PC-3 (cell line): ENCODE measurements at regions not wholly inside any gene's neighbourhood (a gene's known extent, or its start where the extent isn't known, plus 50 kb on each side); places are given as distances from the start of the nearest gene placed in this dataset.

Experiments used
- ATAC-seq: fragments of 200-7000 bp; cut with Tn5 transposase; 2 replicates; pipeline ENCODE4 v1.9.1; 2020; ENCODE audit warnings: mild to moderate bottlenecking, moderate library complexity
- BruUV-seq: library from RNA; stranded (reverse); fragments of 400-500 nt; replicated peaks from 2 replicates; lab custom pipeline; 2021; lab: Mats Ljungman, UMichigan
- CTCF ChIA-PET: fragments of 300-600 bp; sonication (Branson Sonifier 250); formaldehyde crosslinking; loops from one replicate; lab custom pipeline; 2022; ENCODE audit warnings: antibody characterized with exemption; lab: Charles Lee
- POLR2A ChIA-PET: fragments of 300-600 bp; sonication (Branson Sonifier 250); formaldehyde crosslinking; loops from one replicate; lab custom pipeline; 2022; ENCODE audit warnings: antibody characterized with exemption; ENCODE audit not compliant: unreplicated experiment; lab: Charles Lee
- DNase-seq: peaks from one replicate; pipeline ENCODE4 v3.0.0-alpha.2; 2015
- H2AFZ ChIP-seq: fragments of 300-600 bp; sonication (generic); 2 replicates; pipeline ENCODE4 v1.6.0; 2016; ENCODE audit warnings: antibody characterized with exemption, low read length
- H3F3A ChIP-seq: fragments of 300-600 bp; sonication (generic); one replicate; pipeline ENCODE4 v1.6.0; 2017; ENCODE audit warnings: antibody characterized with exemption, low read length, control low read depth, mild to moderate bottlenecking; ENCODE audit not compliant: unreplicated experiment
- H3K27ac ChIP-seq: fragments of 300-600 bp; sonication (generic); 2 replicates; pipeline ENCODE4 v1.5.1; 2016; ENCODE audit warnings: mild to moderate bottlenecking, low read length
- H3K27me3 ChIP-seq: fragments of 300-600 bp; sonication (generic); 2 replicates; pipeline ENCODE4 v1.6.1; 2016; ENCODE audit warnings: low read length, mixed read lengths
- H3K36me3 ChIP-seq: fragments of 300-600 bp; sonication (generic); 2 replicates; pipeline ENCODE4 v1.6.1; 2016; ENCODE audit warnings: low read depth, mixed run types, low read length, mixed read lengths
- H3K4me1 ChIP-seq: fragments of 300-600 bp; sonication (generic); 2 replicates; pipeline ENCODE4 v1.5.1; 2016; ENCODE audit warnings: low read length; ENCODE audit not compliant: insufficient read depth
- H3K4me2 ChIP-seq: fragments of 300-600 bp; sonication (generic); 2 replicates; pipeline ENCODE4 v1.6.0; 2016; ENCODE audit warnings: low read length
- H3K4me3 ChIP-seq: fragments of 300-600 bp; sonication (generic); 2 replicates; pipeline ENCODE4 v1.5.1; 2016; ENCODE audit warnings: mild to moderate bottlenecking, low read length, mixed read lengths
- H3K79me2 ChIP-seq: fragments of 300-600 bp; sonication (generic); 2 replicates; pipeline ENCODE4 v1.6.1; 2017; ENCODE audit warnings: low read length, mixed read lengths
- H3K9ac ChIP-seq: fragments of 300-600 bp; sonication (generic); 2 replicates; pipeline ENCODE4 v1.6.0; 2016; ENCODE audit warnings: mild to moderate bottlenecking, low read length
- H3K9me2 ChIP-seq: fragments of 300-600 bp; sonication (generic); replicated peaks from 2 replicates; pipeline ENCODE4 v1.6.1; 2016; ENCODE audit warnings: mixed run types, low read length, mixed read lengths
- H3K9me3 ChIP-seq: fragments of 300-600 bp; sonication (generic); 2 replicates; pipeline ENCODE4 v1.6.1; 2016; ENCODE audit warnings: low read length, mixed read lengths
- H4K20me1 ChIP-seq: fragments of 300-600 bp; sonication (generic); 2 replicates; pipeline ENCODE4 v1.6.1; 2016; ENCODE audit warnings: low read length, mixed read lengths
- EZH2 ChIP-seq: fragments of 300-600 bp; sonication (generic); IDR thresholded peaks from one replicate; pipeline ENCODE4 v1.6.1; 2017; ENCODE audit warnings: antibody characterized with exemption, mild to moderate bottlenecking, low read length; ENCODE audit not compliant: unreplicated experiment
- EZH2phosphoT487 ChIP-seq: fragments of 300-600 bp; sonication (generic); IDR thresholded peaks from 2 replicates; pipeline ENCODE4 v1.6.1; 2018; ENCODE audit warnings: mild to moderate bottlenecking, antibody characterized with exemption, low read length, borderline replicate concordance
- intact Hi-C: fragments of 100-400 bp; cut with micrococcal nuclease; formaldehyde crosslinking; loops from 2 replicates; pipeline ENCODE4 v1.9.0; 2023
- TF ChIP-seq, protein P1 (sequence below): fragments of 300-600 bp; sonication (generic); conservative IDR thresholded peaks from 2 replicates; pipeline ENCODE4 v1.5.1; 2017; ENCODE audit warnings: antibody characterized with exemption, low read depth, mild to moderate bottlenecking, low read length

- intact Hi-C loops = no loop called here
- ChIA-PET POLR2A (no interaction called here), CTCF (no interaction called here)
- H3K36me3 ChIP-seq = no peaks in the 10 kb centered on the region
- no peak overlapping the region for H3K4me3 ChIP-seq
- no peak overlapping the region for H2AFZ ChIP-seq
- ATAC-seq (no peak), DNase-seq (no peak)
- no peaks in the 10 kb centered on the region for H3K79me2 ChIP-seq
- H3F3A ChIP-seq = no peaks in the 10 kb centered on the region
- peaks cover 76% of the 10 kb centered on the region for H3K27me3 ChIP-seq
- no peaks in the 10 kb centered on the region for H3K4me1 ChIP-seq
- H3K27ac ChIP-seq = no peak overlapping the region
- no TSS peak for BruUV-seq
- no peak overlapping the region for H3K9ac ChIP-seq
- H3K4me2 ChIP-seq = no peak overlapping the region
- no peaks in the 10 kb centered on the region for H3K9me3 ChIP-seq
- H3K9me2 ChIP-seq = no peaks in the 10 kb centered on the region
- TF ChIP-seq, protein P1, sequence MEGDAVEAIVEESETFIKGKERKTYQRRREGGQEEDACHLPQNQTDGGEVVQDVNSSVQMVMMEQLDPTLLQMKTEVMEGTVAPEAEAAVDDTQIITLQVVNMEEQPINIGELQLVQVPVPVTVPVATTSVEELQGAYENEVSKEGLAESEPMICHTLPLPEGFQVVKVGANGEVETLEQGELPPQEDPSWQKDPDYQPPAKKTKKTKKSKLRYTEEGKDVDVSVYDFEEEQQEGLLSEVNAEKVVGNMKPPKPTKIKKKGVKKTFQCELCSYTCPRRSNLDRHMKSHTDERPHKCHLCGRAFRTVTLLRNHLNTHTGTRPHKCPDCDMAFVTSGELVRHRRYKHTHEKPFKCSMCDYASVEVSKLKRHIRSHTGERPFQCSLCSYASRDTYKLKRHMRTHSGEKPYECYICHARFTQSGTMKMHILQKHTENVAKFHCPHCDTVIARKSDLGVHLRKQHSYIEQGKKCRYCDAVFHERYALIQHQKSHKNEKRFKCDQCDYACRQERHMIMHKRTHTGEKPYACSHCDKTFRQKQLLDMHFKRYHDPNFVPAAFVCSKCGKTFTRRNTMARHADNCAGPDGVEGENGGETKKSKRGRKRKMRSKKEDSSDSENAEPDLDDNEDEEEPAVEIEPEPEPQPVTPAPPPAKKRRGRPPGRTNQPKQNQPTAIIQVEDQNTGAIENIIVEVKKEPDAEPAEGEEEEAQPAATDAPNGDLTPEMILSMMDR = no peak
- no peak for TF ChIP-seq EZH2phosphoT487
- no peak for TF ChIP-seq EZH2
- no peaks in the 10 kb centered on the region for H4K20me1 ChIP-seq
These were observed 204.3 kb upstream of the FOXQ1 start for GRCh38 chr6:1107578-1107977.

- ChIA-PET CTCF (no interaction called here), POLR2A (no interaction called here)
- Histone ChIP-seq H3K9me3 (no peaks in the 10 kb centered on the region), H3F3A (no peaks in the 10 kb centered on the region), H2AFZ (no peak overlapping the region), H4K20me1 (no peaks in the 10 kb centered on the region), H3K9me2 (no peaks in the 10 kb centered on the region), H3K36me3 (no peaks in the 10 kb centered on the region), H3K27ac (no peak overlapping the region), H3K4me3 (no peak overlapping the region), H3K27me3 (peaks cover 76% of the 10 kb centered on the region), H3K4me1 (no peaks in the 10 kb centered on the region), H3K79me2 (no peaks in the 10 kb centered on the region), H3K4me2 (no peak overlapping the region), H3K9ac (no peak overlapping the region)
- ATAC-seq (no peak), DNase-seq (no peak)
- no TSS peak for BruUV-seq
- TF ChIP-seq EZH2 = no peak
- TF ChIP-seq, protein P1 = no peak
- TF ChIP-seq EZH2phosphoT487 = no peak
- intact Hi-C loops = no loop called here
These were observed 206.0 kb upstream of the FOXQ1 start for GRCh38 chr6:1105833-1106400.

DNA sequence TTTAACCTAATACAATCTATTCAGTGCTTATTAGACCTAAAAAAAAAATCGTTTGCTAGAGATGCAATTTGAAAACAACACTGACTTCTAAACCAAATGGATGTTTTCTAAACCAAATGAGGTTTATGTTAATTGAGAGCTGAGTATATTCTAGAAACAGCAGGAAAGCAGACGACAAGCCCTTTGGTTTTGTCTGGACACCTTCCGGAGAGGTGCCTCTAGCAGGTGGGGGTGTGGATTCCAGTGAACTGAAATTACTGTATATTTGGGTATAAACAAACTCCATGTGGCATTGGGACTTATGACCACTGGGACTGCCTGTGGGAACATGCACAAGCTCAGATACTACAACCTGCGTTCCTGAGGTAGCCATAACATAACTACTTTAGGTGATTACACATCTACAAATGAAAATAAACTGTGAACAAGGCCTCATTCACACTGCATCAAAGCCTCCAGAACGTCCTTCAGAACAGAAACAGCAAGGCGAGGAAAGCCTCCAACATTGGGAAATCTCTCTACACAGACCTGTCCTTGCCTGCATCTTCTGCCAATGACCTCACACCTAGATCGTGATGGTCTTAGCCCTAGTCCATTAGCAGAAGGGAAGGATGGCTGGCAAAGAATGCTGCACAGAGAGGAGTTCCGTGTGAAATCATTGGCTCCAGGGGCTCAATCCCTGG is 206.8 kb upstream of the FOXQ1 start:
- TF ChIP-seq EZH2 = no peak
- TF ChIP-seq, protein P1 = no peak
- no peak for TF ChIP-seq EZH2phosphoT487
- ChIA-PET CTCF (no interaction called here), POLR2A (no interaction called here)
- no peak overlapping the region for H3K27ac ChIP-seq
- H2AFZ ChIP-seq = no peak overlapping the region
- H3K9ac ChIP-seq = no peak overlapping the region
- H3K4me2 ChIP-seq = no peak overlapping the region
- ATAC-seq (no peak), DNase-seq (no peak)
- no peaks in the 10 kb centered on the region for H3F3A ChIP-seq
- no peaks in the 10 kb centered on the region for H4K20me1 ChIP-seq
- no peak overlapping the region for H3K4me3 ChIP-seq
- intact Hi-C loops = no loop called here
- H3K36me3 ChIP-seq = no peaks in the 10 kb centered on the region
- H3K9me3 ChIP-seq = no peaks in the 10 kb centered on the region
- no peaks in the 10 kb centered on the region for H3K79me2 ChIP-seq
- H3K27me3 ChIP-seq = peaks cover 82% of the 10 kb centered on the region
- no peaks in the 10 kb centered on the region for H3K9me2 ChIP-seq
- no peaks in the 10 kb centered on the region for H3K4me1 ChIP-seq
- BruUV-seq = no TSS peak
